Ishikawa (cell line): ENCODE measurements at regions not wholly inside any gene's neighbourhood (a gene's known extent, or its start where the extent isn't known, plus 50 kb on each side); places are given as distances from the start of the nearest gene placed in this dataset.

Experiments used
- EP300 ChIP-seq: IDR thresholded peaks from 2 replicates; pipeline ENCODE4 v1.6.1; 2012; ENCODE audit warnings: borderline replicate concordance
- RAD21 ChIP-seq: IDR thresholded peaks from 2 replicates; pipeline ENCODE4 v1.6.1; 2012; ENCODE audit warnings: low read depth
- REST ChIP-seq: IDR thresholded peaks from 2 replicates; pipeline ENCODE4 v1.6.1; 2012; ENCODE audit warnings: low read depth, mild to moderate bottlenecking
- TAF1 ChIP-seq: IDR thresholded peaks from 2 replicates; pipeline ENCODE4 v1.6.1; 2012; ENCODE audit warnings: low read depth, mild to moderate bottlenecking
- TCF12 ChIP-seq: IDR thresholded peaks from 2 replicates; pipeline ENCODE4 v1.6.1; 2012; ENCODE audit warnings: low read depth
- USF1 ChIP-seq: IDR thresholded peaks from 2 replicates; pipeline ENCODE4 v1.6.1; 2012
- YY1 ChIP-seq: IDR thresholded peaks from 2 replicates; pipeline ENCODE4 v1.6.1; 2012; ENCODE audit warnings: low read depth

GRCh38 chr9:104287253-104287878 lies 193.3 kb downstream of the SMC2 start:
- TF ChIP-seq REST, result no peak
- TF ChIP-seq RAD21, result no peak
- no peak for TF ChIP-seq TCF12
- no peak for TF ChIP-seq YY1
- TF ChIP-seq TAF1, result no peak
- no peak for TF ChIP-seq EP300
- TF ChIP-seq USF1, result no peak
